ENCODE measurements at regions not wholly inside any gene's neighbourhood (a gene's known extent, or its start where the extent isn't known, plus 50 kb on each side); places are given as distances from the start of the nearest gene placed in this dataset.

DNA sequence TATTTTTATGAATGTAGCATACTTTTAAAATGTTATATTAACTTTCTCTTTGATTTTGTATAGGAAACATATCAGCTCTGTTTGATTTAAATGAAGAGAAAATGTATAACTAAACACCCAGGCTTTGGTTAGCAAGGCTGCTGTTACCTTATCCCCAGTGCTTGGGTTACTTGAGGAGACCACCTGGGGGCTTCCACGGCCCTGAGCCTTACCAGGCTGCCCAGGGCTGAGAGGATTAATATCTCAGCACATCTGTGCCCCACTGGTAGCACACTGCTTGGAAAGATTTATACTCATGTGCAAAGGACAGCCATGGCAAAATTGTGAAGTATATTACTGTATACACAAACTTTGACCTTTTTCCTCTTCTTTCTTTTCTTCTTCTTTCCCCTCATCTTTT is 752.9 kb downstream of the RAPGEF2 start:
- TF ChIP-seq, protein P1, sequence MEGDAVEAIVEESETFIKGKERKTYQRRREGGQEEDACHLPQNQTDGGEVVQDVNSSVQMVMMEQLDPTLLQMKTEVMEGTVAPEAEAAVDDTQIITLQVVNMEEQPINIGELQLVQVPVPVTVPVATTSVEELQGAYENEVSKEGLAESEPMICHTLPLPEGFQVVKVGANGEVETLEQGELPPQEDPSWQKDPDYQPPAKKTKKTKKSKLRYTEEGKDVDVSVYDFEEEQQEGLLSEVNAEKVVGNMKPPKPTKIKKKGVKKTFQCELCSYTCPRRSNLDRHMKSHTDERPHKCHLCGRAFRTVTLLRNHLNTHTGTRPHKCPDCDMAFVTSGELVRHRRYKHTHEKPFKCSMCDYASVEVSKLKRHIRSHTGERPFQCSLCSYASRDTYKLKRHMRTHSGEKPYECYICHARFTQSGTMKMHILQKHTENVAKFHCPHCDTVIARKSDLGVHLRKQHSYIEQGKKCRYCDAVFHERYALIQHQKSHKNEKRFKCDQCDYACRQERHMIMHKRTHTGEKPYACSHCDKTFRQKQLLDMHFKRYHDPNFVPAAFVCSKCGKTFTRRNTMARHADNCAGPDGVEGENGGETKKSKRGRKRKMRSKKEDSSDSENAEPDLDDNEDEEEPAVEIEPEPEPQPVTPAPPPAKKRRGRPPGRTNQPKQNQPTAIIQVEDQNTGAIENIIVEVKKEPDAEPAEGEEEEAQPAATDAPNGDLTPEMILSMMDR (IDR thresholded peaks at IDR 0.05), result no peak
- TF ChIP-seq POLR2A (IDR thresholded peaks at IDR 0.05) (no peak), POLR2AphosphoS5 (IDR thresholded peaks at IDR 0.05) (no peak)

Measured in sigmoid colon (tissue), 4 donors.